WTC11 (cell line): ENCODE measurements at regions not wholly inside any gene's neighbourhood (a gene's known extent, or its start where the extent isn't known, plus 50 kb on each side); places are given as distances from the start of the nearest gene placed in this dataset.

Experiments used
- ATAC-seq: fragments of 200-7000 bp; cut with Tn5 transposase; 2 replicates; pipeline ENCODE4 v1.10.0; 2021; ENCODE audit warnings: mild to moderate bottlenecking, moderate library complexity
- CTCF ChIA-PET: fragments of 300-600 bp; sonication (Branson Sonifier 250); formaldehyde crosslinking; loops from one replicate; lab custom pipeline; 2021; ENCODE audit warnings: antibody characterized with exemption; lab: Charles Lee
- POLR2A ChIA-PET: fragments of 350-600 bp; sonication (Branson Sonifier 250); formaldehyde crosslinking; loops from one replicate; lab custom pipeline; 2021; ENCODE audit warnings: antibody characterized with exemption; lab: Charles Lee
- DNase-seq: peaks from one replicate; pipeline ENCODE4 v3.0.0; 2021; ENCODE audit warnings: low spot score
- H3K27ac Mint-ChIP-seq: 2 replicates; pipeline ENCODE4 v1.8.0; 2021; ENCODE audit warnings: mixed read lengths
- H3K27me3 Mint-ChIP-seq: 2 replicates; pipeline ENCODE4 v1.8.0; 2021; ENCODE audit warnings: low read depth, mild to moderate bottlenecking, moderate library complexity, mixed read lengths
- H3K36me3 Mint-ChIP-seq: 2 replicates; pipeline ENCODE4 v1.8.0; 2021; ENCODE audit warnings: mixed read lengths
- H3K4me1 Mint-ChIP-seq: 2 replicates; pipeline ENCODE4 v1.8.0; 2022; ENCODE audit warnings: mixed read lengths
- H3K4me3 Mint-ChIP-seq: 2 replicates; pipeline ENCODE4 v1.8.0; 2021; ENCODE audit warnings: mild to moderate bottlenecking, moderate library complexity, mixed read lengths
- H3K9me3 Mint-ChIP-seq: 2 replicates; pipeline ENCODE4 v1.8.0; 2021; ENCODE audit warnings: mixed read lengths
- ELF4 ChIP-seq: sonication (generic); formaldehyde crosslinking; IDR thresholded peaks from 2 replicates; pipeline ENCODE4 v1.8.1; 2022; ENCODE audit warnings: low read depth, mild to moderate bottlenecking, moderate library complexity, missing genetic modification reagents
- EMX1 ChIP-seq: fragments of 250-450 bp; sonication (Bioruptor Pico); IDR thresholded peaks from 2 replicates; pipeline ENCODE4 v1.8.0; 2021; ENCODE audit warnings: mild to moderate bottlenecking
- ESRRA ChIP-seq: sonication (generic); formaldehyde crosslinking; IDR thresholded peaks from 2 replicates; pipeline ENCODE4 v1.8.1; 2022; ENCODE audit warnings: mild to moderate bottlenecking, missing genetic modification reagents, borderline replicate concordance
- TF ChIP-seq, protein P1 (sequence below): sonication (generic); formaldehyde crosslinking; IDR thresholded peaks from 2 replicates; pipeline ENCODE4 v1.8.0; 2022; ENCODE audit warnings: mild to moderate bottlenecking, missing genetic modification reagents
- TF ChIP-seq, protein P2 (sequence below): sonication (generic); formaldehyde crosslinking; IDR thresholded peaks from 2 replicates; pipeline ENCODE4 v1.8.1; 2023; ENCODE audit warnings: mild to moderate bottlenecking, missing genetic modification reagents
- TF ChIP-seq, protein P3 (sequence below): sonication (generic); formaldehyde crosslinking; IDR thresholded peaks from 2 replicates; pipeline ENCODE4 v1.8.0; 2022; ENCODE audit warnings: missing genetic modification reagents
- TF ChIP-seq, protein P4 (sequence below): sonication (generic); formaldehyde crosslinking; IDR thresholded peaks from 2 replicates; pipeline ENCODE4 v1.8.0; 2023; ENCODE audit warnings: missing genetic modification reagents
- TF ChIP-seq, protein P5 (sequence below): sonication (generic); formaldehyde crosslinking; IDR thresholded peaks from 2 replicates; pipeline ENCODE4 v1.8.0; 2023; ENCODE audit warnings: missing genetic modification reagents, mild to moderate bottlenecking, borderline replicate concordance

DNA sequence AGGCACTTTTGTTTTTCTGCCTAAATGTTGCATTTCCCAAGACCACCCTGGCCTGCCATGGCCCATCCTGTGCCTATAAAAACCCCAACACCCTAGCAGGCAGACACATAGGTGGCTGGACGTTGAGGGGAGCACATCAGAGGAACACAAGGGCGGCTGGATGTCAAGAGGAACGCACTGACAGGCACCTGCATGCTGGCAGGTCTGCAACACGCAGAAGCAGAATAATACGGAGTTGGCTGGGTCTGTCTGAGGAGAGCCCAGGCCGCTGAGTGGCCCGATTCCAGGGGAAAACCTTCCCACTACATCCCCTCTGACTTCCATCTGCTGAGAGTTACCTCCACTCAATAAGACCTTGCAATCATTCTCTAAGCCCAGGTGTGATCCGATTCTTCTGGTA, 765.6 kb downstream of the PLOD2 start (continued):
- TF ChIP-seq, protein P1, sequence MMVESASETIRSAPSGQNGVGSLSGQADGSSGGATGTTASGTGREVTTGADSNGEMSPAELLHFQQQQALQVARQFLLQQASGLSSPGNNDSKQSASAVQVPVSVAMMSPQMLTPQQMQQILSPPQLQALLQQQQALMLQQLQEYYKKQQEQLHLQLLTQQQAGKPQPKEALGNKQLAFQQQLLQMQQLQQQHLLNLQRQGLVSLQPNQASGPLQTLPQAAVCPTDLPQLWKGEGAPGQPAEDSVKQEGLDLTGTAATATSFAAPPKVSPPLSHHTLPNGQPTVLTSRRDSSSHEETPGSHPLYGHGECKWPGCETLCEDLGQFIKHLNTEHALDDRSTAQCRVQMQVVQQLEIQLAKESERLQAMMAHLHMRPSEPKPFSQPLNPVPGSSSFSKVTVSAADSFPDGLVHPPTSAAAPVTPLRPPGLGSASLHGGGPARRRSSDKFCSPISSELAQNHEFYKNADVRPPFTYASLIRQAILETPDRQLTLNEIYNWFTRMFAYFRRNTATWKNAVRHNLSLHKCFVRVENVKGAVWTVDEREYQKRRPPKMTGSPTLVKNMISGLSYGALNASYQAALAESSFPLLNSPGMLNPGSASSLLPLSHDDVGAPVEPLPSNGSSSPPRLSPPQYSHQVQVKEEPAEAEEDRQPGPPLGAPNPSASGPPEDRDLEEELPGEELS, result no peak
- TF ChIP-seq EMX1 (CRISPR knock-in tag) (no peak), ESRRA (no peak)
- TF ChIP-seq, all 79 proteins: peak for 0

DNA sequence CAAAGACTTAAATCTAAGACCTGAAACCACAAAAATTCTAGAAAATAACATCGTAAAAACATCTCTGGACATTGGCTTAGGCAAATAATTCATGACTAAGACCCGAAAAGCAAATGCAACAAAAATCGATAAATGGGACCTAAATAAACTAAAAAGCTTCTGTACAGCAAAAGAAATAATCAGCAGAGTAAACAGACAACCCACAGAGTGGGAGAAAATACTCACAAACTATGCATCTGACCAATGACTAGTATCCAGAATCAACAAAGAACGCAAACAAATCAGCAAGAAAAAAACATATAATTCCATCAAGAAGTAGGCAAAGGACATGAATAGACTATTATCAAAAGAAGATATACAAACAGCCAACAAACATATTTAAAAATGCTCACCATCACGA, 749.4 kb downstream of the PLOD2 start:
- H3K4me3 Mint-ChIP-seq, result no peak overlapping the region

More for the DNA sequence above, 749.4 kb downstream of the PLOD2 start:
- H3K9me3 Mint-ChIP-seq, result peaks cover 14% of the 10 kb centered on the region
- CTCF ChIA-PET, result no interaction called here
- DNase-seq, result no peak
- no peaks in the 10 kb centered on the region for H3K36me3 Mint-ChIP-seq
- TF ChIP-seq, protein P2, sequence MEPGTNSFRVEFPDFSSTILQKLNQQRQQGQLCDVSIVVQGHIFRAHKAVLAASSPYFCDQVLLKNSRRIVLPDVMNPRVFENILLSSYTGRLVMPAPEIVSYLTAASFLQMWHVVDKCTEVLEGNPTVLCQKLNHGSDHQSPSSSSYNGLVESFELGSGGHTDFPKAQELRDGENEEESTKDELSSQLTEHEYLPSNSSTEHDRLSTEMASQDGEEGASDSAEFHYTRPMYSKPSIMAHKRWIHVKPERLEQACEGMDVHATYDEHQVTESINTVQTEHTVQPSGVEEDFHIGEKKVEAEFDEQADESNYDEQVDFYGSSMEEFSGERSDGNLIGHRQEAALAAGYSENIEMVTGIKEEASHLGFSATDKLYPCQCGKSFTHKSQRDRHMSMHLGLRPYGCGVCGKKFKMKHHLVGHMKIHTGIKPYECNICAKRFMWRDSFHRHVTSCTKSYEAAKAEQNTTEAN (CRISPR knock-in tag), result no peak
- TF ChIP-seq, protein P3, sequence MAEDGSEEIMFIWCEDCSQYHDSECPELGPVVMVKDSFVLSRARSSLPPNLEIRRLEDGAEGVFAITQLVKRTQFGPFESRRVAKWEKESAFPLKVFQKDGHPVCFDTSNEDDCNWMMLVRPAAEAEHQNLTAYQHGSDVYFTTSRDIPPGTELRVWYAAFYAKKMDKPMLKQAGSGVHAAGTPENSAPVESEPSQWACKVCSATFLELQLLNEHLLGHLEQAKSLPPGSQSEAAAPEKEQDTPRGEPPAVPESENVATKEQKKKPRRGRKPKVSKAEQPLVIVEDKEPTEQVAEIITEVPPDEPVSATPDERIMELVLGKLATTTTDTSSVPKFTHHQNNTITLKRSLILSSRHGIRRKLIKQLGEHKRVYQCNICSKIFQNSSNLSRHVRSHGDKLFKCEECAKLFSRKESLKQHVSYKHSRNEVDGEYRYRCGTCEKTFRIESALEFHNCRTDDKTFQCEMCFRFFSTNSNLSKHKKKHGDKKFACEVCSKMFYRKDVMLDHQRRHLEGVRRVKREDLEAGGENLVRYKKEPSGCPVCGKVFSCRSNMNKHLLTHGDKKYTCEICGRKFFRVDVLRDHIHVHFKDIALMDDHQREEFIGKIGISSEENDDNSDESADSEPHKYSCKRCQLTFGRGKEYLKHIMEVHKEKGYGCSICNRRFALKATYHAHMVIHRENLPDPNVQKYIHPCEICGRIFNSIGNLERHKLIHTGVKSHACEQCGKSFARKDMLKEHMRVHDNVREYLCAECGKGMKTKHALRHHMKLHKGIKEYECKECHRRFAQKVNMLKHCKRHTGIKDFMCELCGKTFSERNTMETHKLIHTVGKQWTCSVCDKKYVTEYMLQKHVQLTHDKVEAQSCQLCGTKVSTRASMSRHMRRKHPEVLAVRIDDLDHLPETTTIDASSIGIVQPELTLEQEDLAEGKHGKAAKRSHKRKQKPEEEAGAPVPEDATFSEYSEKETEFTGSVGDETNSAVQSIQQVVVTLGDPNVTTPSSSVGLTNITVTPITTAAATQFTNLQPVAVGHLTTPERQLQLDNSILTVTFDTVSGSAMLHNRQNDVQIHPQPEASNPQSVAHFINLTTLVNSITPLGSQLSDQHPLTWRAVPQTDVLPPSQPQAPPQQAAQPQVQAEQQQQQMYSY (CRISPR knock-in tag), result no peak
- TF ChIP-seq, protein P4, sequence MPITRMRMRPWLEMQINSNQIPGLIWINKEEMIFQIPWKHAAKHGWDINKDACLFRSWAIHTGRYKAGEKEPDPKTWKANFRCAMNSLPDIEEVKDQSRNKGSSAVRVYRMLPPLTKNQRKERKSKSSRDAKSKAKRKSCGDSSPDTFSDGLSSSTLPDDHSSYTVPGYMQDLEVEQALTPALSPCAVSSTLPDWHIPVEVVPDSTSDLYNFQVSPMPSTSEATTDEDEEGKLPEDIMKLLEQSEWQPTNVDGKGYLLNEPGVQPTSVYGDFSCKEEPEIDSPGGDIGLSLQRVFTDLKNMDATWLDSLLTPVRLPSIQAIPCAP (CRISPR knock-in tag), result no peak
- no peak for TF ChIP-seq ELF4 (CRISPR knock-in tag)
- TF ChIP-seq, protein P5, sequence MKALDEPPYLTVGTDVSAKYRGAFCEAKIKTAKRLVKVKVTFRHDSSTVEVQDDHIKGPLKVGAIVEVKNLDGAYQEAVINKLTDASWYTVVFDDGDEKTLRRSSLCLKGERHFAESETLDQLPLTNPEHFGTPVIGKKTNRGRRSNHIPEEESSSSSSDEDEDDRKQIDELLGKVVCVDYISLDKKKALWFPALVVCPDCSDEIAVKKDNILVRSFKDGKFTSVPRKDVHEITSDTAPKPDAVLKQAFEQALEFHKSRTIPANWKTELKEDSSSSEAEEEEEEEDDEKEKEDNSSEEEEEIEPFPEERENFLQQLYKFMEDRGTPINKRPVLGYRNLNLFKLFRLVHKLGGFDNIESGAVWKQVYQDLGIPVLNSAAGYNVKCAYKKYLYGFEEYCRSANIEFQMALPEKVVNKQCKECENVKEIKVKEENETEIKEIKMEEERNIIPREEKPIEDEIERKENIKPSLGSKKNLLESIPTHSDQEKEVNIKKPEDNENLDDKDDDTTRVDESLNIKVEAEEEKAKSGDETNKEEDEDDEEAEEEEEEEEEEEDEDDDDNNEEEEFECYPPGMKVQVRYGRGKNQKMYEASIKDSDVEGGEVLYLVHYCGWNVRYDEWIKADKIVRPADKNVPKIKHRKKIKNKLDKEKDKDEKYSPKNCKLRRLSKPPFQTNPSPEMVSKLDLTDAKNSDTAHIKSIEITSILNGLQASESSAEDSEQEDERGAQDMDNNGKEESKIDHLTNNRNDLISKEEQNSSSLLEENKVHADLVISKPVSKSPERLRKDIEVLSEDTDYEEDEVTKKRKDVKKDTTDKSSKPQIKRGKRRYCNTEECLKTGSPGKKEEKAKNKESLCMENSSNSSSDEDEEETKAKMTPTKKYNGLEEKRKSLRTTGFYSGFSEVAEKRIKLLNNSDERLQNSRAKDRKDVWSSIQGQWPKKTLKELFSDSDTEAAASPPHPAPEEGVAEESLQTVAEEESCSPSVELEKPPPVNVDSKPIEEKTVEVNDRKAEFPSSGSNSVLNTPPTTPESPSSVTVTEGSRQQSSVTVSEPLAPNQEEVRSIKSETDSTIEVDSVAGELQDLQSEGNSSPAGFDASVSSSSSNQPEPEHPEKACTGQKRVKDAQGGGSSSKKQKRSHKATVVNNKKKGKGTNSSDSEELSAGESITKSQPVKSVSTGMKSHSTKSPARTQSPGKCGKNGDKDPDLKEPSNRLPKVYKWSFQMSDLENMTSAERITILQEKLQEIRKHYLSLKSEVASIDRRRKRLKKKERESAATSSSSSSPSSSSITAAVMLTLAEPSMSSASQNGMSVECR (CRISPR knock-in tag), result no peak
- TF ChIP-seq, all 79 proteins: peak for 0
- no peak for ATAC-seq
- POLR2A ChIA-PET, result no interaction called here
- Mint-ChIP-seq H3K4me1 (no peaks in the 10 kb centered on the region), H3K27me3 (no peaks in the 10 kb centered on the region), H3K27ac (no peak overlapping the region)
